ENCODE measurements at regions not wholly inside any gene's neighbourhood (a gene's known extent, or its start where the extent isn't known, plus 50 kb on each side); places are given as distances from the start of the nearest gene placed in this dataset.

DNA sequence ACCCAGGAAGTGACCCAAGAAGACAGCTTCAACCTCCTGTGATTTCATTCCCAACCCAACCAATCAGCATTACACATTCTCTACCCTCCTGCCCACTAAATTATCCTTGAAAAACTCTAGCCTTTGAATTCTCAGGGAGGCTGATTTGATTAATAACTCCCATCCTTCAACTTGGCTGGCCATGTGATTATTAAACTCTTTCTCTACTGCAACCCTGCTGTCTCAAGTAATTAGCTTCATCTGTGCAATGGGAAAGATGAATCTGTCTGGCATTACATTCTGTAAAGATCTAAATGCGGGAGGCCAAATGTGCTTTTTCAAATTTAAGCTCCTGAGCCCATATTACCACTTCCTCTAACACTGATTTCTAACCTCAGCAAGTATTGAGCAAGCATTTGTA lies 95.9 kb upstream of the STT3B start:
- TF ChIP-seq, protein P1, sequence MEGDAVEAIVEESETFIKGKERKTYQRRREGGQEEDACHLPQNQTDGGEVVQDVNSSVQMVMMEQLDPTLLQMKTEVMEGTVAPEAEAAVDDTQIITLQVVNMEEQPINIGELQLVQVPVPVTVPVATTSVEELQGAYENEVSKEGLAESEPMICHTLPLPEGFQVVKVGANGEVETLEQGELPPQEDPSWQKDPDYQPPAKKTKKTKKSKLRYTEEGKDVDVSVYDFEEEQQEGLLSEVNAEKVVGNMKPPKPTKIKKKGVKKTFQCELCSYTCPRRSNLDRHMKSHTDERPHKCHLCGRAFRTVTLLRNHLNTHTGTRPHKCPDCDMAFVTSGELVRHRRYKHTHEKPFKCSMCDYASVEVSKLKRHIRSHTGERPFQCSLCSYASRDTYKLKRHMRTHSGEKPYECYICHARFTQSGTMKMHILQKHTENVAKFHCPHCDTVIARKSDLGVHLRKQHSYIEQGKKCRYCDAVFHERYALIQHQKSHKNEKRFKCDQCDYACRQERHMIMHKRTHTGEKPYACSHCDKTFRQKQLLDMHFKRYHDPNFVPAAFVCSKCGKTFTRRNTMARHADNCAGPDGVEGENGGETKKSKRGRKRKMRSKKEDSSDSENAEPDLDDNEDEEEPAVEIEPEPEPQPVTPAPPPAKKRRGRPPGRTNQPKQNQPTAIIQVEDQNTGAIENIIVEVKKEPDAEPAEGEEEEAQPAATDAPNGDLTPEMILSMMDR (conservative IDR thresholded peaks at IDR 0.05), result no peak
- no peak for TF ChIP-seq EZH2 (IDR thresholded peaks at IDR 0.05; ENCODE audit: low read depth)
